Peyer's patch (tissue), 4 donors: ENCODE measurements at regions not wholly inside any gene's neighbourhood (a gene's known extent, or its start where the extent isn't known, plus 50 kb on each side); places are given as distances from the start of the nearest gene placed in this dataset.

ENCODE experiments used
- CTCF ChIP-seq, 6 experiments: fragments of 450-650 bp in 4 of 6; fragments of 200-600 bp in 2 of 6; sonication (generic) in 1 of 6; IDR thresholded peaks; one replicate each; pipeline ENCODE4 v1.5.1; 2017 to 2019; ENCODE audit warnings: antibody characterized with exemption in 6 of 6, mild to moderate bottlenecking in 3 of 6, moderate library complexity in 1 of 6
- POLR2A ChIP-seq, 2 donors: fragments of 450-650 bp; IDR thresholded peaks; one replicate each; pipeline ENCODE4 v1.5.1; 2017; ENCODE audit warnings: antibody characterized with exemption in 2 of 2, mild to moderate bottlenecking in 2 of 2, moderate library complexity in 2 of 2

GRCh38 chr5:108467563-108467962 lies 85.7 kb upstream of the FBXL17 start:
- TF ChIP-seq CTCF (IDR thresholded peaks at IDR 0.05): no peak
- no peak for TF ChIP-seq POLR2A (IDR thresholded peaks at IDR 0.05)
